ENCODE measurements at regions not wholly inside any gene's neighbourhood (a gene's known extent, or its start where the extent isn't known, plus 50 kb on each side); places are given as distances from the start of the nearest gene placed in this dataset.

- no peak for DNase-seq (ENCODE audit: low read depth in 4 of 6, low spot score in 6 of 6)
- WGBS (ENCODE audit: insufficient coverage): 94% methylated on average over 5 of the region's 6 CpGs
- Histone ChIP-seq H3K4me1 (ENCODE audit: control insufficient read depth, insufficient read depth, low read length) (peaks cover 7% of the 10 kb centered on the region), H3K9me3 (ENCODE audit: control insufficient read depth, insufficient read depth, low read length) (no peaks in the 10 kb centered on the region), H3K36me3 (ENCODE audit: control insufficient read depth, insufficient read depth, low read length) (no peaks in the 10 kb centered on the region), H3K27ac (ENCODE audit: low read depth, low read length) (no peak overlapping the region), H3K27me3 (ENCODE audit: control insufficient read depth, insufficient read depth, low read length) (peaks cover 24% of the 10 kb centered on the region), H3K4me3 (ENCODE audit: low read depth, low read length) (no peak overlapping the region)
These were observed 70.3 kb upstream of the FOXP4 start for GRCh38 chr6:41475737-41476357.

GRCh38 chr6:41476401-41476800, 69.8 kb upstream of the FOXP4 start:
- no peak overlapping the region for H3K4me3 ChIP-seq (ENCODE audit: low read depth, low read length)
- H3K27me3 ChIP-seq (ENCODE audit: control insufficient read depth, insufficient read depth, low read length): peaks cover 18% of the 10 kb centered on the region
- 58% methylated on average over 3 of the region's 4 CpGs for WGBS (ENCODE audit: insufficient coverage)
- no peak overlapping the region for H3K27ac ChIP-seq (ENCODE audit: low read depth, low read length)
- peaks cover 5% of the 10 kb centered on the region for H3K4me1 ChIP-seq (ENCODE audit: control insufficient read depth, insufficient read depth, low read length)
- H3K9me3 ChIP-seq (ENCODE audit: control insufficient read depth, insufficient read depth, low read length): no peaks in the 10 kb centered on the region
- H3K36me3 ChIP-seq (ENCODE audit: control insufficient read depth, insufficient read depth, low read length): no peaks in the 10 kb centered on the region
- DNase-seq (ENCODE audit: low read depth in 4 of 6, low spot score in 6 of 6): no peak

- WGBS (ENCODE audit: insufficient coverage): 70% methylated on average over 2 of the region's 3 CpGs
- H3K4me3 ChIP-seq (ENCODE audit: low read depth, low read length): no peak overlapping the region
- H3K4me1 ChIP-seq (ENCODE audit: control insufficient read depth, insufficient read depth, low read length): peaks cover 3% of the 10 kb centered on the region
- DNase-seq (ENCODE audit: low read depth in 4 of 6, low spot score in 6 of 6): no peak
- H3K27ac ChIP-seq (ENCODE audit: low read depth, low read length): no peak overlapping the region
- peaks cover 6% of the 10 kb centered on the region for H3K27me3 ChIP-seq (ENCODE audit: control insufficient read depth, insufficient read depth, low read length)
- H3K36me3 ChIP-seq (ENCODE audit: control insufficient read depth, insufficient read depth, low read length): no peaks in the 10 kb centered on the region
- H3K9me3 ChIP-seq (ENCODE audit: control insufficient read depth, insufficient read depth, low read length): no peaks in the 10 kb centered on the region
These were observed 68.6 kb upstream of the FOXP4 start for GRCh38 chr6:41477572-41477971.

GRCh38 chr6:41483943-41484342, 62.2 kb upstream of the FOXP4 start:
- no CpG with 5 or more reads among the region's 1 CpG for WGBS (ENCODE audit: insufficient coverage)
- Histone ChIP-seq H3K27ac (ENCODE audit: low read depth, low read length) (no peak overlapping the region), H3K27me3 (ENCODE audit: control insufficient read depth, insufficient read depth, low read length) (peaks cover 10% of the 10 kb centered on the region), H3K4me3 (ENCODE audit: low read depth, low read length) (no peak overlapping the region), H3K4me1 (ENCODE audit: control insufficient read depth, insufficient read depth, low read length) (peaks cover 14% of the 10 kb centered on the region), H3K36me3 (ENCODE audit: control insufficient read depth, insufficient read depth, low read length) (no peaks in the 10 kb centered on the region), H3K9me3 (ENCODE audit: control insufficient read depth, insufficient read depth, low read length) (no peaks in the 10 kb centered on the region)
- no peak for DNase-seq (ENCODE audit: low read depth in 4 of 6, low spot score in 6 of 6)

- no peak for DNase-seq (ENCODE audit: low read depth in 4 of 6, low spot score in 6 of 6)
- no peaks in the 10 kb centered on the region for H3K9me3 ChIP-seq (ENCODE audit: control insufficient read depth, insufficient read depth, low read length)
- no peaks in the 10 kb centered on the region for H3K36me3 ChIP-seq (ENCODE audit: control insufficient read depth, insufficient read depth, low read length)
- H3K27ac ChIP-seq (ENCODE audit: low read depth, low read length): peak overlapping the region; percentile 42
- WGBS (ENCODE audit: insufficient coverage): 74% methylated on average over 5 of the region's 9 CpGs
- H3K27me3 ChIP-seq (ENCODE audit: control insufficient read depth, insufficient read depth, low read length): peaks cover 20% of the 10 kb centered on the region
- no peak overlapping the region for H3K4me3 ChIP-seq (ENCODE audit: low read depth, low read length)
- H3K4me1 ChIP-seq (ENCODE audit: control insufficient read depth, insufficient read depth, low read length): peaks cover 32% of the 10 kb centered on the region
These were observed 58.2 kb upstream of the FOXP4 start for GRCh38 chr6:41487860-41488432.

- peaks cover 32% of the 10 kb centered on the region for H3K4me1 ChIP-seq (ENCODE audit: control insufficient read depth, insufficient read depth, low read length)
- H3K36me3 ChIP-seq (ENCODE audit: control insufficient read depth, insufficient read depth, low read length): no peaks in the 10 kb centered on the region
- WGBS (ENCODE audit: insufficient coverage): 22% methylated on average over 8 of the region's 12 CpGs
- no peak overlapping the region for H3K4me3 ChIP-seq (ENCODE audit: low read depth, low read length)
- H3K27me3 ChIP-seq (ENCODE audit: control insufficient read depth, insufficient read depth, low read length): peaks cover 21% of the 10 kb centered on the region
- peak overlapping the region; percentile 42 for H3K27ac ChIP-seq (ENCODE audit: low read depth, low read length)
- no peaks in the 10 kb centered on the region for H3K9me3 ChIP-seq (ENCODE audit: control insufficient read depth, insufficient read depth, low read length)
- peak in 2 of 6 donors; percentile 34 to 66 for DNase-seq (ENCODE audit: low read depth in 4 of 6, low spot score in 6 of 6)
These were observed 57.6 kb upstream of the FOXP4 start for GRCh38 chr6:41488433-41489119.

- Histone ChIP-seq H3K27ac (ENCODE audit: low read depth, low read length) (peak overlapping the region; percentile 42), H3K4me1 (ENCODE audit: control insufficient read depth, insufficient read depth, low read length) (peaks cover 38% of the 10 kb centered on the region), H3K27me3 (ENCODE audit: control insufficient read depth, insufficient read depth, low read length) (peaks cover 25% of the 10 kb centered on the region), H3K36me3 (ENCODE audit: control insufficient read depth, insufficient read depth, low read length) (no peaks in the 10 kb centered on the region), H3K4me3 (ENCODE audit: low read depth, low read length) (no peak overlapping the region), H3K9me3 (ENCODE audit: control insufficient read depth, insufficient read depth, low read length) (no peaks in the 10 kb centered on the region)
- DNase-seq (ENCODE audit: low read depth in 4 of 6, low spot score in 6 of 6): peak in 1 of 6 donors; percentile 67
- WGBS (ENCODE audit: insufficient coverage): 68% methylated on average over 7 of the region's 16 CpGs
These were observed 56.9 kb upstream of the FOXP4 start for GRCh38 chr6:41489120-41489851.

DNA sequence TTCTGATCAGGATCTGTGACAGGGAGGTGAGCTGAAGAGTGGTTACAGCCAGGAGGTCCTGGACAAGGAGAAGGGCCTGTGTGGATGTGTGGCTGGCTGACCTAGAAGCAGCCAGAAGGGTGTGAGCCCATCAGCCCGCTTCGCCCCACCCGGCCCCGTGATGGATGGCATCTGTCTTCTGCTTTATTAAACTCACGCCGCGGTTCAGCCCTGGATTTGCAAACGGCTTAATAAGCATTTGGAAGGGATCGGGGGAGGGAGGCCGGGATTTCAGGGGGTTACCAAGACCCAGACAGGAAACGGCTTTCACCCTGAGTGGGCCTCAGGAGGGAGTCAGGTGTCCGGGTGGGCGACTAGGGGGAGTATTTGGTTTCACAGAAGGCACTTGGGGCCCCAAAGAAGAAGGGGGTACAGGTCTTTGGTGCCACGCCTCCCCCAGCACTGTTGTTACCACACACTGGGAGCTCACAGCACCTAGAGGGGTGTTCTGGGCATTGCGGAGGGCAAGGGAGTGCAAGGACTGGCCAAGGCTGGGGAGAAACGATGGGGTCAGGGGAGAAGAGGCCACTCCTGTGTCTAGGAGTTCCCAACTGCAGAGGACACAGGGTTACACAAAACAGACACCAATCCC, 53.8 kb upstream of the FOXP4 start:
- Histone ChIP-seq H3K36me3 (ENCODE audit: control insufficient read depth, insufficient read depth, low read length) (no peaks in the 10 kb centered on the region), H3K9me3 (ENCODE audit: control insufficient read depth, insufficient read depth, low read length) (no peaks in the 10 kb centered on the region), H3K4me1 (ENCODE audit: control insufficient read depth, insufficient read depth, low read length) (peaks cover 47% of the 10 kb centered on the region), H3K27me3 (ENCODE audit: control insufficient read depth, insufficient read depth, low read length) (peaks cover 23% of the 10 kb centered on the region), H3K27ac (ENCODE audit: low read depth, low read length) (no peak overlapping the region), H3K4me3 (ENCODE audit: low read depth, low read length) (no peak overlapping the region)
- DNase-seq (ENCODE audit: low read depth in 4 of 6, low spot score in 6 of 6): peak in 1 of 6 donors; percentile 61
- WGBS (ENCODE audit: insufficient coverage): 31% methylated on average over 13 of the region's 16 CpGs

All from spinal cord (tissue), 9 donors.